ENCODE measurements at regions not wholly inside any gene's neighbourhood (a gene's known extent, or its start where the extent isn't known, plus 50 kb on each side); places are given as distances from the start of the nearest gene placed in this dataset.
"Not testable (repeated sequence)": the region's sequence is repeated elsewhere in the genome, so short reads cannot be mapped to it uniquely, and the experiment has no call there.

GRCh38 chr1:98112626-98113025, 191.8 kb upstream of the DPYD start:
- H3K4me3 ChIP-seq (ENCODE audit: low read depth, low read length), result no peak overlapping the region
- TF ChIP-seq CTCF (IDR thresholded peaks at IDR 0.05; ENCODE audit: low read depth, low read length), result no peak

GRCh38 chr1:98110674-98111073, 189.8 kb upstream of the DPYD start:
- H3K4me3 ChIP-seq (ENCODE audit: low read depth, low read length), result no peak overlapping the region
- no peak for TF ChIP-seq CTCF (IDR thresholded peaks at IDR 0.05; ENCODE audit: low read depth, low read length)

GRCh38 chr1:98108378-98108777, 187.5 kb upstream of the DPYD start:
- H3K4me3 ChIP-seq (ENCODE audit: low read depth, low read length), result not testable (repeated sequence)

- TF ChIP-seq CTCF (IDR thresholded peaks at IDR 0.05; ENCODE audit: low read depth, low read length), result no peak
Observed at GRCh38 chr1:98107256-98107655, 186.4 kb upstream of the DPYD start.

GRCh38 chr1:98104289-98104688, 183.5 kb upstream of the DPYD start:
- no peak overlapping the region for H3K4me3 ChIP-seq (ENCODE audit: low read depth, low read length)
- TF ChIP-seq CTCF (IDR thresholded peaks at IDR 0.05; ENCODE audit: low read depth, low read length), result no peak

More at GRCh38 chr1:98107256-98107655, 186.4 kb upstream of the DPYD start:
- H3K4me3 ChIP-seq (ENCODE audit: low read depth, low read length), result no peak overlapping the region

- H3K4me3 ChIP-seq (ENCODE audit: low read depth, low read length), result no peak overlapping the region
- no peak for TF ChIP-seq CTCF (IDR thresholded peaks at IDR 0.05; ENCODE audit: low read depth, low read length)
Observed at GRCh38 chr1:98103617-98104285, 182.9 kb upstream of the DPYD start.

GRCh38 chr1:98102345-98103030, 181.7 kb upstream of the DPYD start:
- no peak for TF ChIP-seq CTCF (IDR thresholded peaks at IDR 0.05; ENCODE audit: low read depth, low read length)
- no peak overlapping the region for H3K4me3 ChIP-seq (ENCODE audit: low read depth, low read length)

Data from WI38 (cell line).